Activated B cell treated with CpG ODN at 0.5 μM for 24 hours (primary cell): ENCODE measurements at regions not wholly inside any gene's neighbourhood (a gene's known extent, or its start where the extent isn't known, plus 50 kb on each side); places are given as distances from the start of the nearest gene placed in this dataset.

Experiments
- ATAC-seq: fragments of 200-7000 bp; cut with Tn5 transposase; one replicate; pipeline ENCODE4 v1.10.0; 2021; ENCODE audit warnings: low read depth, mild to moderate bottlenecking, moderate library complexity
- CTCF ChIA-PET: fragments of 350-600 bp; sonication (Branson Sonifier 250); formaldehyde crosslinking; loops from one replicate; lab custom pipeline; 2021; ENCODE audit warnings: antibody characterized with exemption; lab: Charles Lee
- POLR2A ChIA-PET: fragments of 350-600 bp; sonication (Branson Sonifier 250); formaldehyde crosslinking; loops from one replicate; lab custom pipeline; 2021; ENCODE audit warnings: antibody characterized with exemption; lab: Charles Lee
- DNase-seq: peaks from one replicate; pipeline ENCODE4 v3.0.0; 2022
- H3K27ac Mint-ChIP-seq: one replicate; pipeline ENCODE4 v1.8.0; 2020; ENCODE audit warnings: mixed read lengths
- H3K27me3 Mint-ChIP-seq: one replicate; pipeline ENCODE4 v1.8.0; 2021; ENCODE audit warnings: mixed read lengths
- H3K36me3 Mint-ChIP-seq: one replicate; pipeline ENCODE4 v1.8.0; 2021; ENCODE audit warnings: low read depth, mixed read lengths
- H3K4me1 Mint-ChIP-seq: one replicate; pipeline ENCODE4 v1.8.0; 2021; ENCODE audit warnings: mixed read lengths
- H3K4me3 Mint-ChIP-seq: one replicate; pipeline ENCODE4 v1.8.0; 2020; ENCODE audit warnings: mild to moderate bottlenecking, mixed read lengths
- H3K9me3 Mint-ChIP-seq: one replicate; pipeline ENCODE4 v1.8.0; 2020; ENCODE audit warnings: mixed read lengths
- intact Hi-C: fragments of 100-400 bp; cut with micrococcal nuclease; formaldehyde crosslinking; loops from one replicate; pipeline ENCODE4 v1.15.1; 2024
- TF ChIP-seq, protein P1 (sequence below): fragments of 200-600 bp; IDR thresholded peaks from one replicate; pipeline ENCODE4 v1.8.0; 2022; ENCODE audit warnings: antibody characterized with exemption, mild to moderate bottlenecking

DNA sequence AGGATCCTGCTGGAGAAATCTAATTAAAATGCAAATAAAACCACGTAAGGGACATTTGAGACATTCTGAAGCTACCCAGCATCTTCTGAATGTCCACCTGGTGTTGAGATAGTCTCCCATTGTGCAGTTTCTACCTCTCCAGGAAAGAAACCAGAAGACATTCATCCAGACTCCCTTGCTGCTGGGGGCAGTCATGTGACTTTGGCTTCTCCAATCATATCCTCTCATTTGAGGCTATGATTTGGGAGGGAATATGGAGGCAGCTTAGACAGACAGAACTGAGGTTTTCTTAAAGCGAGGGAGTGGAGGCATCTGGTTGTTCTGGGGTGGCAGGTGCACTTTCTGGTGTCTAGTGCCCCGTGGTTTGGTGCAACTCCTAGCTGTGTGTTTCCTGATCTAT, 315.2 kb upstream of the SULF2 start:
- ATAC-seq (no peak), DNase-seq (no peak)
- TF ChIP-seq, protein P1, sequence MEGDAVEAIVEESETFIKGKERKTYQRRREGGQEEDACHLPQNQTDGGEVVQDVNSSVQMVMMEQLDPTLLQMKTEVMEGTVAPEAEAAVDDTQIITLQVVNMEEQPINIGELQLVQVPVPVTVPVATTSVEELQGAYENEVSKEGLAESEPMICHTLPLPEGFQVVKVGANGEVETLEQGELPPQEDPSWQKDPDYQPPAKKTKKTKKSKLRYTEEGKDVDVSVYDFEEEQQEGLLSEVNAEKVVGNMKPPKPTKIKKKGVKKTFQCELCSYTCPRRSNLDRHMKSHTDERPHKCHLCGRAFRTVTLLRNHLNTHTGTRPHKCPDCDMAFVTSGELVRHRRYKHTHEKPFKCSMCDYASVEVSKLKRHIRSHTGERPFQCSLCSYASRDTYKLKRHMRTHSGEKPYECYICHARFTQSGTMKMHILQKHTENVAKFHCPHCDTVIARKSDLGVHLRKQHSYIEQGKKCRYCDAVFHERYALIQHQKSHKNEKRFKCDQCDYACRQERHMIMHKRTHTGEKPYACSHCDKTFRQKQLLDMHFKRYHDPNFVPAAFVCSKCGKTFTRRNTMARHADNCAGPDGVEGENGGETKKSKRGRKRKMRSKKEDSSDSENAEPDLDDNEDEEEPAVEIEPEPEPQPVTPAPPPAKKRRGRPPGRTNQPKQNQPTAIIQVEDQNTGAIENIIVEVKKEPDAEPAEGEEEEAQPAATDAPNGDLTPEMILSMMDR: no peak
- Mint-ChIP-seq H3K9me3 (no peaks in the 10 kb centered on the region), H3K27me3 (no peaks in the 10 kb centered on the region), H3K36me3 (no peaks in the 10 kb centered on the region), H3K27ac (no peak overlapping the region), H3K4me3 (no peak overlapping the region), H3K4me1 (no peaks in the 10 kb centered on the region)
- POLR2A ChIA-PET: no interaction called here
- intact Hi-C loops: no loop called here
- CTCF ChIA-PET: no interaction called here

DNA sequence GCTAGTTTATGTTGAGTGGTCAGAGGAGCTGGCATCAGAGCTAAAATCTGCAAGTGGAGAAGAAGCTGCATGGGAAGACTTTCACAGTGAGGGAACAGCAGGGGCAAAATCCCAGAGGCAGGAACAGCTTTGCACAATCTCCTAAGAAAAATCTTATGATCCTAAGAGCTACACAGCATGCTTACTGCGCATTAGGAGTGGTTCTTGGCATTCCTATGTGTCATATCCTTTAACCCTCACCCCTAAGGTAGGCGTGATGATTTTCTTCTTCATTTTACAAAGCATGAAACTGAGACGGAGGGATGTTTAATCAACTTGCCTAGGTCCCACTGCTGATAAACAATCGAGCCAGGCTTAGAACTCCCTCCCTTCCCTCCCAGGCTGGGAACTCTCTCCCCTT, 313.6 kb upstream of the SULF2 start:
- H3K4me3 Mint-ChIP-seq: no peak overlapping the region
- no peaks in the 10 kb centered on the region for H3K36me3 Mint-ChIP-seq
- ChIA-PET CTCF (no interaction called here), POLR2A (no interaction called here)
- intact Hi-C loops: no loop called here
- peak overlapping the region; percentile 18 for H3K27ac Mint-ChIP-seq
- TF ChIP-seq, protein P1: no peak
- no peaks in the 10 kb centered on the region for H3K9me3 Mint-ChIP-seq
- ATAC-seq: no peak
- no peaks in the 10 kb centered on the region for H3K4me1 Mint-ChIP-seq
- H3K27me3 Mint-ChIP-seq: no peaks in the 10 kb centered on the region
- no peak for DNase-seq

DNA sequence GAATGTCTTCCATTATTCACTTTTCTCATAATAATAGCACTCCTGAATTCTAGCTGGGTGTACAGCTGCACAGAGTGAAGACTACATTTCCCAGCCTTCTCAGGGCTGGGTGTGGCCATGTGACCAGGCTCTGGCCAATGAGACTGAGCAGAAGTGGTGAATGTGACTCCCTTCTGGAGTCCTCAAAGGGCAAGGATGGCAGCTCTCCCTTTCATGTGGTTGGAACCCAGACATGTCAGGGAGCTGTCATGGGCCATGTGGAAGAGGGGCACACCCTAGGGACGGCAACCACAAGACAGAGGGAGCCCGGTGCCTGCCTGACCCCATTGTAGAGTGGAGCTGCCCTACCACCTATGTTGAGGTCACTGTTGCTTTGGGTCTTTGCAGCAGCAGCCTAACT, 312.8 kb upstream of the SULF2 start:
- no peak overlapping the region for H3K27ac Mint-ChIP-seq
- H3K4me3 Mint-ChIP-seq: no peak overlapping the region
- no peaks in the 10 kb centered on the region for H3K9me3 Mint-ChIP-seq
- H3K4me1 Mint-ChIP-seq: no peaks in the 10 kb centered on the region
- intact Hi-C loops: no loop called here
- ATAC-seq (no peak), DNase-seq (no peak)
- peaks cover 3% of the 10 kb centered on the region for H3K27me3 Mint-ChIP-seq
- ChIA-PET CTCF (no interaction called here), POLR2A (no interaction called here)
- H3K36me3 Mint-ChIP-seq: no peaks in the 10 kb centered on the region
- TF ChIP-seq, protein P1: no peak

DNA sequence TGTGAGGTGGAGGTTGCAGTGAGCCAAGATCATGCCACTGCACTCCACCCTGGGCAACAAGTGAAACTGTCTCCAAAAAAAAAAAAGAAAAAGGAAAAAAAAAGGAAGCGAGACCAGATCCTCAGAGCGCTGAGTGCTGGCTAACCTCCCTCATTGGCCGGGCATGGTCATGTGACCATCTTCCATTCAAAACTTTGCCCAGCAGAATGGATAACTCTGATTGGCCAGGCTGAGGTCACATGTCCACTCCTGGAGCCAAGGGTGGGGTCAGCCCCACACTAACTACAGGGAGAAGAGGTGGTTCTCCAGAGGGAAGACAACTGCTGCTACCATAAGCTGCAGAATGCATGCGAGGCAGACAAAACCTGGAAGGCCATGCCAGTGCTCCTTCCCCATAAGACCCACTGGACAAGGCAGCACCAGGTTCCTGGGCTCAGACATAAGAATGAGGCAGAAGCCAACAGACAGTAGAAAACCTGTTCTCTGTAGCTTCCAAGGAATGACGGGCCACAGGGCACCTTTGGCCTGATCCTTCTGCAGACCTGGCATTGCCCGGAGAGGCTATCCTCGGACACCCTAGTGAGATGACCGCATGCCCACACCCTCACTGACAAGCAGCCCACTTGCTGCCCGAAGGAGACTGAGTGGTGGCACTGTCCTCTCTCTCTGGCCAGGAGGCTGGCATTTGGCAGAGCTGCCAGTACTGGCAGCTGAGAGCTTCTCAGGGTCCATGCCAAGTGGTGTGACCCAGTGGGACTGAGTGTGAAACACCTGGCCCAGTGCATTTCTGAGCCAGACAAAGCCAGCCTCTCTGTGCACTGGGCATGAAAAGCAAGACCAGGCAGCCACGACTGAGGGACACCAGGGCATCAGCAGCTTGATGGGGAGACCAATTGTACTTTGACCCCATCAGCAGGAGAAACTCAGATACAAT, 311.9 kb upstream of the SULF2 start:
- DNase-seq (no peak), ATAC-seq (no peak)
- H3K9me3 Mint-ChIP-seq: no peaks in the 10 kb centered on the region
- H3K27ac Mint-ChIP-seq: no peak overlapping the region
- H3K27me3 Mint-ChIP-seq: peaks cover 9% of the 10 kb centered on the region
- H3K4me3 Mint-ChIP-seq: no peak overlapping the region
- H3K4me1 Mint-ChIP-seq: no peaks in the 10 kb centered on the region
- H3K36me3 Mint-ChIP-seq: no peaks in the 10 kb centered on the region
- TF ChIP-seq, protein P1: no peak
- POLR2A ChIA-PET: no interaction called here
- CTCF ChIA-PET: no interaction called here
- intact Hi-C loops: no loop called here

DNA sequence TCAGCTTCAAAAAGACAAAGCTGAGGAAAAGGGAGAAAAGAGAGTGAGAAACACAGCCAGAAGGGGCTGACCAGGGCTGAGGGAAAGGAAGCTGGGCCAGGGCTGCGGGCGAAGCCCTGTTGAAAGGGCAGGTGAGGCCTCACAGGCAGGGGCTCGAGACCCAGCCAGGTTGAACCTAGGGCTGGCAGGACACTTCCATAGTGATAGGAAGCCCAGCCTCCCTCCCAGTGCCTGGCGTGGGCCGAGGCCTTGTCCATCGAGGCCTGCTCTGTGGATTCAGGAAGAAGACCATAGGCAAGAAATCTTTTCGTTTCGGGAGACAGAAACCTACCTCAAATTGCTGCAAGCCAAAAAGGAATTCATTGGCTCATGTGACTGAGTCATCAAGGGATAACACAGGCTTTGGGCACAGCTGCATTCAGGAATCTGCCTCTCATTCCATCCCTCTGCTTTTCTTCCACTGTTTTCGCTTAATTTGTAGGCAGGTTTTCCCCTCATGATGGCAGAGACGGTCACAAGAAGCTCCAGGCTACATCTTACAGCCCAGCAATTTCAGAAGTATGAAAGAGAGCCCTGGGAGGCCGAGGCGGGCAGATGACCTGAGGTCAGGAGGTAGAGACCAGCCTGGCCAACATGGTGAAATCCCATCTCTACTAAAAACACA, 311.1 kb upstream of the SULF2 start:
- CTCF ChIA-PET: no interaction called here
- Mint-ChIP-seq H3K9me3 (no peaks in the 10 kb centered on the region), H3K36me3 (no peaks in the 10 kb centered on the region), H3K4me1 (no peaks in the 10 kb centered on the region), H3K4me3 (no peak overlapping the region), H3K27me3 (peaks cover 11% of the 10 kb centered on the region), H3K27ac (no peak overlapping the region)
- DNase-seq (no peak), ATAC-seq (no peak)
- intact Hi-C loops: no loop called here
- POLR2A ChIA-PET: no interaction called here
- TF ChIP-seq, protein P1: no peak
